GM23338 (cell line): ENCODE measurements at regions not wholly inside any gene's neighbourhood (a gene's known extent, or its start where the extent isn't known, plus 50 kb on each side); places are given as distances from the start of the nearest gene placed in this dataset.

Experiments used
- ATAC-seq: fragments of 200-7000 bp; cut with Tn5 transposase; 3 replicates; pipeline ENCODE4 v1.9.1; 2020
- DNase-seq: peaks from one replicate; pipeline ENCODE4 v3.0.0-alpha.2; 2015; ENCODE audit warnings: low spot score
- H2AFZ ChIP-seq: fragments of 200-600 bp; sonication (generic); 2 replicates; pipeline ENCODE4 v1.8.0; 2016; ENCODE audit warnings: antibody characterized with exemption, mild to moderate bottlenecking, moderate library complexity
- H3F3A ChIP-seq: fragments of 200-600 bp; sonication (generic); replicated peaks from 2 replicates; pipeline ENCODE4 v1.8.0; 2017; ENCODE audit warnings: antibody characterized with exemption, mixed run types, low read depth
- H3K27ac ChIP-seq: fragments of 200-600 bp; sonication (generic); 2 replicates; pipeline ENCODE4 v1.6.1; 2016; ENCODE audit warnings: low read depth
- H3K27me3 ChIP-seq: fragments of 200-600 bp; sonication (generic); 2 replicates; pipeline ENCODE4 v1.8.0; 2016; ENCODE audit warnings: mild to moderate bottlenecking, mixed run types, moderate library complexity; ENCODE audit not compliant: insufficient read depth
- H3K36me3 ChIP-seq: fragments of 200-600 bp; sonication (generic); 2 replicates; pipeline ENCODE4 v1.8.0; 2016; ENCODE audit warnings: mild to moderate bottlenecking; ENCODE audit not compliant: insufficient read depth
- H3K4me1 ChIP-seq: fragments of 200-600 bp; sonication (generic); 2 replicates; pipeline ENCODE4 v1.8.0; 2016; ENCODE audit warnings: mild to moderate bottlenecking, moderate library complexity; ENCODE audit not compliant: insufficient read depth
- H3K4me2 ChIP-seq: fragments of 200-600 bp; sonication (generic); 2 replicates; pipeline ENCODE4 v1.7.1; 2017; ENCODE audit warnings: mixed run types
- H3K4me3 ChIP-seq: fragments of 200-600 bp; sonication (generic); 2 replicates; pipeline ENCODE4 v1.6.1; 2016; ENCODE audit warnings: mixed run types
- H3K79me2 ChIP-seq: fragments of 200-600 bp; sonication (generic); replicated peaks from 2 replicates; pipeline ENCODE4 v1.8.0; 2017; ENCODE audit warnings: mild to moderate bottlenecking; ENCODE audit not compliant: insufficient read depth
- H3K9me2 ChIP-seq: fragments of 200-600 bp; sonication (generic); 2 replicates; pipeline ENCODE4 v1.8.0; 2017; ENCODE audit not compliant: insufficient read depth
- H4K20me1 ChIP-seq: fragments of 200-600 bp; sonication (generic); replicated peaks from 2 replicates; pipeline ENCODE4 v1.8.0; 2017; ENCODE audit warnings: mild to moderate bottlenecking; ENCODE audit not compliant: insufficient read depth
- H3K27ac Mint-ChIP-seq: 2 replicates; pipeline ENCODE4 v1.8.0; 2020; ENCODE audit warnings: inconsistent platforms, mild to moderate bottlenecking, moderate library complexity, mixed read lengths
- H3K27me3 Mint-ChIP-seq: 3 replicates; pipeline ENCODE4 v1.8.0; 2022; ENCODE audit warnings: low read depth, mild to moderate bottlenecking, moderate library complexity, mixed read lengths, inconsistent platforms; ENCODE audit not compliant: insufficient read depth, poor library complexity
- H3K36me3 Mint-ChIP-seq: 3 replicates; pipeline ENCODE4 v1.8.0; 2021; ENCODE audit warnings: low read depth, mild to moderate bottlenecking, inconsistent platforms, moderate library complexity, mixed read lengths
- H3K4me1 Mint-ChIP-seq: 3 replicates; pipeline ENCODE4 v1.8.0; 2020; ENCODE audit warnings: mild to moderate bottlenecking, inconsistent platforms, mixed read lengths
- H3K4me3 Mint-ChIP-seq: 3 replicates; pipeline ENCODE4 v1.8.0; 2021; ENCODE audit warnings: moderate library complexity, mild to moderate bottlenecking, inconsistent platforms, mixed read lengths
- H3K9me3 Mint-ChIP-seq: 3 replicates; pipeline ENCODE4 v1.8.0; 2020; ENCODE audit warnings: moderate library complexity, mild to moderate bottlenecking, inconsistent platforms, mixed read lengths
- CREB1 ChIP-seq: fragments of 250-450 bp; sonication (Bioruptor Pico); IDR thresholded peaks from 2 replicates; pipeline ENCODE4 v1.5.0; 2020; ENCODE audit warnings: low read depth, mild to moderate bottlenecking, moderate library complexity
- CTCF ChIP-seq, 2 experiments: fragments of 200-600 bp in 1 of 2; sonication (generic) in 1 of 2; conservative IDR thresholded peaks; 2 replicates each; pipeline versions ENCODE4 v1.5.1 to v1.6.1; 2016 to 2017; ENCODE audit warnings: antibody characterized with exemption in 2 of 2, low read depth in 2 of 2, mild to moderate bottlenecking in 2 of 2, moderate library complexity in 1 of 2
- ETS1 ChIP-seq: IDR thresholded peaks from 2 replicates; pipeline ENCODE4 v1.6.1; 2016; ENCODE audit warnings: antibody characterized with exemption
- EZH2 ChIP-seq: fragments of 200-600 bp; sonication (generic); IDR thresholded peaks from one replicate; pipeline ENCODE4 v1.8.0; 2017; ENCODE audit warnings: antibody characterized with exemption, mild to moderate bottlenecking, low read depth; ENCODE audit not compliant: unreplicated experiment
- EZH2phosphoT487 ChIP-seq: fragments of 200-600 bp; sonication (generic); IDR thresholded peaks from one replicate; pipeline ENCODE4 v1.8.1; 2018; ENCODE audit warnings: antibody characterized with exemption; ENCODE audit not compliant: unreplicated experiment
- NANOG ChIP-seq: IDR thresholded peaks from 2 replicates; pipeline ENCODE4 v1.6.1; 2016; ENCODE audit warnings: antibody characterized with exemption, borderline replicate concordance
- POLR2AphosphoS5 ChIP-seq: IDR thresholded peaks from 2 replicates; pipeline ENCODE4 v1.6.1; 2016; ENCODE audit warnings: antibody characterized with exemption, low read depth
- STAT1 ChIP-seq: IDR thresholded peaks from one replicate; pipeline ENCODE4 v1.6.1; 2016; ENCODE audit warnings: antibody characterized with exemption; ENCODE audit not compliant: unreplicated experiment
- ZNF114 ChIP-seq: fragments of 250-450 bp; sonication (Bioruptor Pico); IDR thresholded peaks from 2 replicates; pipeline ENCODE4 v1.5.0; 2020; ENCODE audit warnings: mild to moderate bottlenecking, moderate library complexity
- ZNF331 ChIP-seq: fragments of 250-450 bp; sonication (Bioruptor Pico); IDR thresholded peaks from 2 replicates; pipeline ENCODE4 v1.5.0; 2020; ENCODE audit warnings: low read depth, mild to moderate bottlenecking, moderate library complexity
- ZNF462 ChIP-seq: fragments of 250-450 bp; sonication (Bioruptor Pico); IDR thresholded peaks from 2 replicates; pipeline ENCODE4 v1.5.0; 2020; ENCODE audit warnings: mild to moderate bottlenecking, moderate library complexity

GRCh38 chr7:42614636-42615035 is 297.2 kb downstream of the C7orf25 start:
- H3K27me3 Mint-ChIP-seq: no peaks in the 10 kb centered on the region
- TF ChIP-seq ZNF331 (CRISPR knock-in tag): no peak
- TF ChIP-seq STAT1: no peak
- TF ChIP-seq ZNF114 (CRISPR knock-in tag): no peak
- no peak for TF ChIP-seq EZH2
- TF ChIP-seq NANOG: no peak
- no peak for TF ChIP-seq POLR2AphosphoS5
- no peak for TF ChIP-seq EZH2phosphoT487
- no peak for TF ChIP-seq ZNF462
- TF ChIP-seq CTCF (conservative IDR thresholded peaks at IDR 0.05; ENCODE audit: low read depth in 2 of 2): no peak
- TF ChIP-seq ETS1: no peak
- no peak for TF ChIP-seq CREB1 (CRISPR knock-in tag)
- peaks cover 6% of the 10 kb centered on the region; the same call in 1 of the 3 replicates for H3K4me1 Mint-ChIP-seq
- Histone ChIP-seq H3K9me2 (0 out of 2 replicates have a peak, but pooled peaks cover 3% of the 10 kb centered on the region), H4K20me1 (no peaks in the 10 kb centered on the region), H3K36me3 (no peaks in the 10 kb centered on the region), H2AFZ (no peak overlapping the region), H3K79me2 (no peaks in the 10 kb centered on the region), H3K4me1 (peaks cover 10% of the 10 kb centered on the region; the same call in 1 of the 2 replicates), H3K4me2 (no peak overlapping the region), H3F3A (no peaks in the 10 kb centered on the region), H3K4me3 (no peak overlapping the region), H3K27me3 (no peaks in the 10 kb centered on the region), H3K27ac (no peak overlapping the region)
- H3K36me3 Mint-ChIP-seq: no peaks in the 10 kb centered on the region
- H3K27ac Mint-ChIP-seq: no peak overlapping the region
- no peaks in the 10 kb centered on the region; the same call in 2 of the 3 replicates for H3K9me3 Mint-ChIP-seq
- H3K4me3 Mint-ChIP-seq: no peak overlapping the region
- ATAC-seq: no peak
- DNase-seq: no peak
